Naive thymus-derived CD4-positive, alpha-beta T cell (primary cell): ENCODE measurements at regions not wholly inside any gene's neighbourhood (a gene's known extent, or its start where the extent isn't known, plus 50 kb on each side); places are given as distances from the start of the nearest gene placed in this dataset.
"Not testable (repeated sequence)": the region's sequence is repeated elsewhere in the genome, so short reads cannot be mapped to it uniquely, and the experiment has no call there.

ENCODE experiments used
- ATAC-seq: fragments of 150-1000 bp; cut with Tn5 transposase; 2 replicates; pipeline ENCODE4 v1.10.0; 2021; ENCODE audit warnings: mild to moderate bottlenecking, moderate library complexity
- CTCF ChIA-PET: fragments of 350-600 bp; sonication (Branson Sonifier 250); formaldehyde crosslinking; loops from one replicate; lab custom pipeline; 2021; ENCODE audit warnings: antibody characterized with exemption; lab: Charles Lee
- POLR2A ChIA-PET: fragments of 350-600 bp; sonication (Branson Sonifier 250); formaldehyde crosslinking; loops from one replicate; lab custom pipeline; 2021; ENCODE audit warnings: antibody characterized with exemption, inconsistent platforms; lab: Charles Lee
- DNase-seq, 9 donors: peaks; one replicate each; pipeline versions ENCODE4 v3.0.0 to v3.0.0-alpha.2; 2020 to 2022; ENCODE audit warnings: mixed read lengths in 1 of 9
- H3K27ac ChIP-seq: one replicate; pipeline ENCODE4 v1.7.0; 2013; ENCODE audit warnings: mild to moderate bottlenecking, low read depth, low read length, moderate library complexity
- H3K27me3 ChIP-seq, 2 donors: one replicate each; pipeline ENCODE4 v1.7.0; 2013; ENCODE audit warnings: low read length in 2 of 2, mild to moderate bottlenecking in 2 of 2, moderate library complexity in 2 of 2; ENCODE audit not compliant: control insufficient read depth in 2 of 2, insufficient read depth in 2 of 2
- H3K36me3 ChIP-seq, 3 experiments: 1 replicate in 2 of 3; 2 replicates in 1 of 3; pipeline ENCODE4 v1.7.0; 2013; ENCODE audit warnings: low read length in 3 of 3, mild to moderate bottlenecking in 3 of 3, moderate library complexity in 1 of 3; ENCODE audit not compliant: insufficient read depth in 3 of 3, control insufficient read depth in 2 of 3
- H3K4me1 ChIP-seq, 2 donors: one replicate each; pipeline ENCODE4 v1.7.0; 2013; ENCODE audit warnings: low read length in 2 of 2, mild to moderate bottlenecking in 2 of 2, moderate library complexity in 1 of 2; ENCODE audit not compliant: control insufficient read depth in 2 of 2, insufficient read depth in 2 of 2
- H3K4me3 ChIP-seq: 2 replicates; pipeline ENCODE4 v1.7.0; 2013; ENCODE audit warnings: mild to moderate bottlenecking, low read length
- H3K9me3 ChIP-seq, 3 experiments: 1 replicate in 2 of 3; 2 replicates in 1 of 3; pipeline ENCODE4 v1.7.0; 2013; ENCODE audit warnings: low read length in 3 of 3; ENCODE audit not compliant: control insufficient read depth in 2 of 3
- H3K27ac Mint-ChIP-seq, 9 donors: one replicate each; pipeline ENCODE4 v1.8.0; 2020 to 2022; ENCODE audit warnings: mixed read lengths in 9 of 9, mild to moderate bottlenecking in 8 of 9, moderate library complexity in 5 of 9, inconsistent platforms in 2 of 9
- H3K27me3 Mint-ChIP-seq, 5 donors: one replicate each; pipeline ENCODE4 v1.8.0; 2021 to 2022; ENCODE audit warnings: mixed read lengths in 5 of 5, mild to moderate bottlenecking in 1 of 5
- H3K36me3 Mint-ChIP-seq, 5 donors: one replicate each; pipeline ENCODE4 v1.8.0; 2020 to 2022; ENCODE audit warnings: mixed read lengths in 5 of 5, mild to moderate bottlenecking in 3 of 5, inconsistent platforms in 1 of 5
- H3K4me1 Mint-ChIP-seq, 7 donors: one replicate each; pipeline ENCODE4 v1.8.0; 2020 to 2022; ENCODE audit warnings: mixed read lengths in 7 of 7, mild to moderate bottlenecking in 3 of 7, inconsistent platforms in 1 of 7
- H3K4me3 Mint-ChIP-seq, 10 donors: one replicate each; pipeline ENCODE4 v1.8.0; 2020 to 2022; ENCODE audit warnings: mild to moderate bottlenecking in 10 of 10, mixed read lengths in 10 of 10, moderate library complexity in 6 of 10, inconsistent platforms in 2 of 10
- H3K9me3 Mint-ChIP-seq, 11 donors: one replicate each; pipeline ENCODE4 v1.8.0; 2020 to 2022; ENCODE audit warnings: mixed read lengths in 11 of 11, mild to moderate bottlenecking in 4 of 11, inconsistent platforms in 1 of 11, moderate library complexity in 1 of 11
- intact Hi-C, 2 donors: fragments of 100-400 bp; cut with micrococcal nuclease; formaldehyde crosslinking; loops; one replicate each; pipeline ENCODE4 v1.15.1; 2023

DNA sequence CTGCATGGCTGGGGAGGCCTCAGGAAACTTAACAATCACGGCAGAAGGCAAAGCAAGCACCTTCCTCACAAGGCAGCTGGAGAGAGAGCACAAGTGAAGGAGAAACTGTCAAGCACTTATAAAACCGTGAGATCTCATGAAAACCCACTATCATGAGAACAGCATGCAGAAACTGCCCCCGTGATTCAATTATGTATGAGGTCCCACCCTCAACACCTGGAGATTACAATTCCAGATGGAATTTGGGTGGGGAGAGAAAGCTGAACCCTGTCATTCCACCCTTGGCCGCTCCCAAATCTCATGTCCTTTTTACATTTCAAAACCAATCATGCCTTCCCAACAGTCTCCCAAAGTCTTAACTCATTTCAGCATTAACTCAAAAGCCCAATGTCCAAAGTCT lies 107.2 kb upstream of the ECI2 start:
- Histone ChIP-seq H3K9me3 (peaks cover 0 to 8% (median 0%) of the 10 kb centered on the region in 3 experiments), H3K36me3 (no peaks in the 10 kb centered on the region), H3K4me1 (no peaks in the 10 kb centered on the region), H3K4me3 (no peak overlapping the region), H3K27ac (no peak overlapping the region), H3K27me3 (no peaks in the 10 kb centered on the region)
- ATAC-seq: no peak
- no peak overlapping the region for H3K4me3 Mint-ChIP-seq
- no peak overlapping the region for H3K27ac Mint-ChIP-seq
- DNase-seq: no peak
- intact Hi-C loops: no loop called here
- H3K36me3 Mint-ChIP-seq: peaks cover 0 to 16% (median 0%) of the 10 kb centered on the region in 5 donors
- peaks cover 6 to 16% (median 14%) of the 10 kb centered on the region in 5 donors for H3K27me3 Mint-ChIP-seq
- H3K4me1 Mint-ChIP-seq: peaks cover 0 to 2% (median 0%) of the 10 kb centered on the region in 7 donors
- peaks cover 0 to 41% (median 18%) of the 10 kb centered on the region in 11 donors for H3K9me3 Mint-ChIP-seq
- POLR2A ChIA-PET: no interaction called here
- CTCF ChIA-PET: no interaction called here

DNA sequence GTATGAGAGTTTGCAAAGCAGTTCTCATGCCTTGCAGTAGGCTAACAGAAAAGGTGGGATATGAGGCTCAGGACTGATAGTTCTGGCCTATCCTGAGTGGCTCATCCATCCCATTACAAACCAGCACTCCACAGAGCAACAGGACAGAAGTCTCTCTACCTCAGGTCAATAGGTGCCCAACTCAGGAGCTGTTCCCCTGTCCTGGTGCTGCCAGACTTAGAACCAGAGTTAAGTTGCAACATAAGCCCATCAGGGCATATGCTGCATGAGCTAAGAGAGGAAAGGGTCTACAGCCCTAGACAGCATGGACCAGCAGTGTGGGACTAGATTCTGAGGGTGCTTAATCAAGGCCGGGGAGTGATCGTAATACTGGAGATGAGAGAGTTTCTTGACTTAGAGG lies 104.8 kb upstream of the ECI2 start:
- Histone ChIP-seq H3K4me3 (no peak overlapping the region), H3K27me3 (no peaks in the 10 kb centered on the region), H3K4me1 (no peaks in the 10 kb centered on the region), H3K36me3 (no peaks in the 10 kb centered on the region), H3K9me3 (peaks cover 0 to 8% (median 0%) of the 10 kb centered on the region in 3 experiments), H3K27ac (no peak overlapping the region)
- intact Hi-C loops: no loop called here
- no peak for ATAC-seq
- Mint-ChIP-seq H3K4me1 (peaks cover 0 to 2% (median 0%) of the 10 kb centered on the region in 7 donors), H3K27me3 (peaks cover 6 to 16% (median 14%) of the 10 kb centered on the region in 5 donors), H3K4me3 (no peak overlapping the region), H3K9me3 (peaks cover 0 to 34% (median 17%) of the 10 kb centered on the region in 11 donors), H3K27ac (no peak overlapping the region), H3K36me3 (peaks cover 0 to 16% (median 0%) of the 10 kb centered on the region in 5 donors)
- ChIA-PET POLR2A (no interaction called here), CTCF (no interaction called here)
- no peak for DNase-seq

DNA sequence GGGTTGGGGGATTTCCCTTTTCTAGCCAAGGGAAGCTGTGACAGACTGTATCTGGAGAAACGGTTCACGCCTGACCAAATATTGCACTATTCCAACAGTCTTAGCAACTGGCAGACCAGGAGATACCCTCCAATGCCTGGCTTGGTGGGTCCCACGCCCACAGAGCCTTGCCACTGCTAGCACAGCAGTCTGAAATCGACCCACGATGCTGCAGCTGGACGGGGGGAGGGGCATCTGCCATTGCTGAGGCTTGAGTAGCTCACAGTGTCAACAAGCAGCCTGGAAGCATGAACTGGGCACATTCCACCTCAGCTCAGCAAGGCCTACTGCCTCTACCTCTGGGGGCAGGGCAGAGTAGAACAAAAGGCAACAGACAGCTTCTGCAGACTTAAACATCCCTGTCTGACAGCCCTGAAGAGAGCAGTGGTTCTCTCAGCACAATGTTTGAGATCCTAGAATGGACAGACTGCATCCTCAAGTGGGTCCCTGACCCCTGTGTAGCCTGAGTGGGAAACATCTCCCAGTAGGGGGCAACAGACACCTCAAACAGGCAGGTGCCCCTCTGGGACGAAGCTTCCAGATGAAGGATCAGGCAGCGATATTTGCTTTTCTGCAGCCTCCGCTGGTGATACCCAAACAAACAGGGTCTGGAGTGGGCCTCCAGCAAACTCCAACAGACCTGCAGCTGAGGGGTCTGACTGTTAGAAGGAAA lies 89.9 kb upstream of the ECI2 start:
- H3K4me3 ChIP-seq: no peak overlapping the region

DNA sequence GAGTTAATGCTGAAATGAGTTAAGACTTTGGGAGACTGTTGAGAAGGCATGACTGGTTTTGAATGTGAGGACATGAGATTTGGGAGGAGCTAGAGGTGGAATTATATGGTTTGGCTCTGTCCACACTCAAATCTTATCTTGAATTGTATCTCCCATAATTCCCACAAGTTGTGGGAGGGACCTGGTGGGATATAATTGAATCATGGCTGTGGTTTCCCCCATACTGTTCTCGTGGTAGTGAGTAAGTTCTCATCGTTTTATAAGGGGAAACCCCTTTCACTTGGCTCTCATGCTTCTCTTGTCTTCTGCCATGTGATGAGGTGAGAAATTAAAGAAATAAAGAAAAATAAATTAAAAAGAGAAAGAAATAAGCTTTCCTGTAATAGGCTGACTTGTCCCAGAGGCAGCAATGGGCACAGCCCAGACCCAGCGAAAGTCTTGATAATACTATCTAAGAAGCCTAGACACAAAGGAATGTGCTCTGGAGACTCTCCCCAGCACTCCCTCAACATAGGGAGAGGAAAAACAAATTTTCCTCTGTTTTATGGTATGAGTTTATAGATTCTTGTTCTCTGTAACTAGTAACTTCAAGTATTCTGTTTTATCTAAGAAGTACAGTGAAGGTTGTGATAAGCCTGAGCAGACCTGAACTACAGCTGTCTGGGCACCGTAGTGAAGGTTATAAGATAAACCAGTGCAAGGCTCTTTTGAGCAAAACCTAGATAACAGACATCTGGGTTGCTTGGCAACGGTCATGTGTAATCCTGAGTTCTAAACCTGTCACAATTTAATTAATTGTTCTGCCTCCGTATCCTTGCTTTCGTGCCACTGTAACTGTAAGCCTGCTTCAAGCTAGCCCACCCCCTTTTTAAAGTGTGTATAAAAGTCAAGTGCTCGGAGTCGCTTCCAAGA lies 88.9 kb upstream of the ECI2 start:
- H3K4me1 ChIP-seq: no peaks in the 10 kb centered on the region
- CTCF ChIA-PET: no interaction called here
- H3K9me3 Mint-ChIP-seq: peaks cover 0 to 10% (median 5%) of the 10 kb centered on the region in 11 donors
- H3K27ac Mint-ChIP-seq: no peak overlapping the region
- no peaks in the 10 kb centered on the region for H3K9me3 ChIP-seq
- H3K4me3 ChIP-seq: no peak overlapping the region
- H3K4me3 Mint-ChIP-seq: no peak overlapping the region
- no peak for DNase-seq
- POLR2A ChIA-PET: no interaction called here
- no peaks in the 10 kb centered on the region for H3K27me3 ChIP-seq
- intact Hi-C loops: no loop called here
- peaks cover 0 to 10% (median 4%) of the 10 kb centered on the region in 5 donors for H3K36me3 Mint-ChIP-seq
- no peak for ATAC-seq
- H3K27ac ChIP-seq: no peak overlapping the region
- H3K4me1 Mint-ChIP-seq: no peaks in the 10 kb centered on the region
- H3K36me3 ChIP-seq: no peaks in the 10 kb centered on the region
- H3K27me3 Mint-ChIP-seq: peaks cover 0 to 24% (median 20%) of the 10 kb centered on the region in 5 donors

More for the DNA sequence above, 89.9 kb upstream of the ECI2 start:
- no peaks in the 10 kb centered on the region for H3K36me3 ChIP-seq
- no peaks in the 10 kb centered on the region for H3K4me1 Mint-ChIP-seq
- H3K27me3 Mint-ChIP-seq: peaks cover 0 to 25% (median 20%) of the 10 kb centered on the region in 5 donors
- peaks cover 0 to 10% (median 5%) of the 10 kb centered on the region in 11 donors for H3K9me3 Mint-ChIP-seq
- ChIA-PET CTCF (no interaction called here), POLR2A (no interaction called here)
- H3K27me3 ChIP-seq: no peaks in the 10 kb centered on the region
- H3K27ac Mint-ChIP-seq: no peak overlapping the region
- no peaks in the 10 kb centered on the region for H3K4me1 ChIP-seq
- H3K36me3 Mint-ChIP-seq: peaks cover 0 to 10% (median 4%) of the 10 kb centered on the region in 5 donors
- ATAC-seq (no peak), DNase-seq (no peak)
- no peak overlapping the region for H3K27ac ChIP-seq
- H3K4me3 Mint-ChIP-seq: no peak overlapping the region
- intact Hi-C loops: no loop called here
- no peaks in the 10 kb centered on the region for H3K9me3 ChIP-seq

DNA sequence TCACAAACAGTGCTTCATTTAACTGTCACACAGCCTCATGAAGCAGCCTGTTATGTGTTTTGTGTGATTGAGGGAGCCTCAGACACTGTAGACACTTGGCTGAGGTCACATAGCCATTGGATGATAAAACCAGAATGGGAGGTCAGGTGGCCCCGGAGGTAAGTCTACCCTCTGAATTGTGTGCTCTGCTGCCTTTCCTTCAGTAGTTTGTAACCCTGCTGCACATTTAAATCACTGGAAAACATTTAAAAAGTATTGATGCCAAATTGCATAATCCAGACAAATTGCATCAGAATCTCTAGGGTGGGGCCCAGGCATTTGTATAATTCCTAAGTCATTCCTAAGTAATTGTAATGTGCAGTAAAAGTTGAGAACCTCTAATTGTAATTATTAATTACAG lies 85.2 kb upstream of the ECI2 start:
- peaks cover 0 to 11% (median 0%) of the 10 kb centered on the region in 5 donors for H3K36me3 Mint-ChIP-seq
- Histone ChIP-seq H3K4me3 (no peak overlapping the region), H3K36me3 (no peaks in the 10 kb centered on the region), H3K27ac (no peak overlapping the region), H3K27me3 (no peaks in the 10 kb centered on the region), H3K4me1 (no peaks in the 10 kb centered on the region), H3K9me3 (no peaks in the 10 kb centered on the region)
- peaks cover 0 to 9% (median 1%) of the 10 kb centered on the region in 11 donors for H3K9me3 Mint-ChIP-seq
- H3K27me3 Mint-ChIP-seq: peaks cover 0 to 23% (median 14%) of the 10 kb centered on the region in 5 donors
- ChIA-PET POLR2A (no interaction called here), CTCF (no interaction called here)
- intact Hi-C loops: no loop called here
- DNase-seq (no peak), ATAC-seq (no peak)
- H3K4me1 Mint-ChIP-seq: no peaks in the 10 kb centered on the region
- H3K4me3 Mint-ChIP-seq: no peak overlapping the region
- no peak overlapping the region for H3K27ac Mint-ChIP-seq

DNA sequence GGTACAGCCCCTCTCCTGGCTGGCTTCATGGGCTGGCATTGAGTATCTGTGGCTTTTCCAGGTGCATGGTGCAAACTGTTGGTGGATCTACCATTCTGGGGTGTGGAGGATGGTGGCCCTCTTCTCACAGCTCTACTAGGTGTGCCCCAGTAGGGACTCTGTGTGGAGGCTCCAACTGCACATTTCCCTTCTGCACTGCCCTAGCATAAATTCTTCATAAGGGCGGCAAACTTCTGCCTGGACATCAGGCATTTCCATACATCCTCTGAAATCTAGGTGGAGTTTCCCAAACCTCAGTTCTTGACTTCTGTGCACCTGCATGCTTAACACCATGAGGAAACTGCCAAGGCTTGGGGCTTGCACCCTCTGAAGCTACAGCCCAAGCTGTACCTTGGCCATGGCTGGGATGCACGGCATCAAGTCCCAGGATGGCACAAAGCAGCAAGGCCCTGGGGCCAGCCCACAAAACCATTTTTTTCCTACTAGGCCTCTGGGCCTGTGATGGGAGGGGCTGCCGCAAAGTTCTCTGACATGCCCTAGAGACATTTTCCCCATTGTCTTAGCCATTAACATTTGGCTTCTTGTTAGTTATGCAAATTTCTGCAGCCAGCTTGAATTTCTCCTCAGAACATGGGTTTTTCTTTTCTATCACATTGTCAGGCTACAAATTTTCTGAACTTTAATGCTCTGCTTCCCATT lies 83.4 kb upstream of the ECI2 start:
- H3K9me3 ChIP-seq, H3K4me1 ChIP-seq, intact Hi-C loops, H3K4me3 ChIP-seq, POLR2A ChIA-PET, H3K27ac ChIP-seq, ATAC-seq, CTCF ChIA-PET, H3K36me3 ChIP-seq, H3K4me1 Mint-ChIP-seq, H3K27ac Mint-ChIP-seq, H3K4me3 Mint-ChIP-seq, DNase-seq, H3K27me3 ChIP-seq: not testable (repeated sequence)
- H3K27me3 Mint-ChIP-seq: peaks cover 0 to 20% (median 9%) of the 10 kb centered on the region in 5 donors
- peaks cover 0 to 21% (median 6%) of the 10 kb centered on the region in 11 donors for H3K9me3 Mint-ChIP-seq
- peaks cover 0 to 11% (median 0%) of the 10 kb centered on the region in 5 donors for H3K36me3 Mint-ChIP-seq
